ENCODE measurements at regions not wholly inside any gene's neighbourhood (a gene's known extent, or its start where the extent isn't known, plus 50 kb on each side); places are given as distances from the start of the nearest gene placed in this dataset.

DNA sequence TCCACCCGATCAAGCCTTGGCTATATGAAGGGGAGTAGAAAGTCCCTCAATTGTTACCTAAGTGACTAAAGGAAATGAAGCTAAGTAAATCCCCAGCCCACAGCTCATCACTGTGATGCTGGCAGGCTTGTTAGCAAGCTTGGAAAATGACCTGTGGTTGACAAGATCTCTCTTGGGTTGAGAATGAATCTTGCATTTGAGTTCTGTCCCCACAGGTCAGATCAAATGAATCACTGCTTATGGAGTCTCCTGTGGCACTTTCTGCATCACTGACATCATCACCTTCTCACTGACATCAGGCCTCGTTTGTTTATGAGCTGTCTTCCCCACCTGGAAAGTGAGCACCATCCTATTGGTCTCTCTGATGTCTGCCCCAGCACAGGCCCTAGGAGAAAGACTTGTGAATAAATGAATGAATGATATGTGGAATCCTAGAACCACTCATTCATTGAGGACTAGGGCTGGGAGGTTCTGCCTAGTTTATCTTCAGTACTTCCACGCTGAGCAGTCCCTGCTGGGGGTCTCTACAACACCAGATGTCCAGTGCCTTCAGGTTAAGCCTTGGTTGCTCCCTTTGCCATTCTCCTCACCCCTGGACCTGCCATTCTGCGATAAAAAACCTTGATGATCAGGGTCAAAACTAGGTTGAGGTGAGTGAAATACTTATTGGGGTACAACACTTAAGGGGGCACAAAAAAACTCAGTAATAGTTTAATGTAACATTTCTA is 318.4 kb upstream of the MOCS1 start:
- TF ChIP-seq, protein P1, sequence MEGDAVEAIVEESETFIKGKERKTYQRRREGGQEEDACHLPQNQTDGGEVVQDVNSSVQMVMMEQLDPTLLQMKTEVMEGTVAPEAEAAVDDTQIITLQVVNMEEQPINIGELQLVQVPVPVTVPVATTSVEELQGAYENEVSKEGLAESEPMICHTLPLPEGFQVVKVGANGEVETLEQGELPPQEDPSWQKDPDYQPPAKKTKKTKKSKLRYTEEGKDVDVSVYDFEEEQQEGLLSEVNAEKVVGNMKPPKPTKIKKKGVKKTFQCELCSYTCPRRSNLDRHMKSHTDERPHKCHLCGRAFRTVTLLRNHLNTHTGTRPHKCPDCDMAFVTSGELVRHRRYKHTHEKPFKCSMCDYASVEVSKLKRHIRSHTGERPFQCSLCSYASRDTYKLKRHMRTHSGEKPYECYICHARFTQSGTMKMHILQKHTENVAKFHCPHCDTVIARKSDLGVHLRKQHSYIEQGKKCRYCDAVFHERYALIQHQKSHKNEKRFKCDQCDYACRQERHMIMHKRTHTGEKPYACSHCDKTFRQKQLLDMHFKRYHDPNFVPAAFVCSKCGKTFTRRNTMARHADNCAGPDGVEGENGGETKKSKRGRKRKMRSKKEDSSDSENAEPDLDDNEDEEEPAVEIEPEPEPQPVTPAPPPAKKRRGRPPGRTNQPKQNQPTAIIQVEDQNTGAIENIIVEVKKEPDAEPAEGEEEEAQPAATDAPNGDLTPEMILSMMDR (IDR thresholded peaks at IDR 0.05; ENCODE audit: poor library complexity): no peak
- TF ChIP-seq EZH2 (IDR thresholded peaks at IDR 0.05; ENCODE audit: borderline replicate concordance): no peak
- TF ChIP-seq EZH2phosphoT487 (IDR thresholded peaks at IDR 0.05; ENCODE audit: low read depth, severe bottlenecking, unreplicated experiment): no peak
- WGBS (ENCODE audit: low lambda C conversion rate, missing lambda C conversion rate): 81% methylated on average over 4 of the region's 4 CpGs

DNA sequence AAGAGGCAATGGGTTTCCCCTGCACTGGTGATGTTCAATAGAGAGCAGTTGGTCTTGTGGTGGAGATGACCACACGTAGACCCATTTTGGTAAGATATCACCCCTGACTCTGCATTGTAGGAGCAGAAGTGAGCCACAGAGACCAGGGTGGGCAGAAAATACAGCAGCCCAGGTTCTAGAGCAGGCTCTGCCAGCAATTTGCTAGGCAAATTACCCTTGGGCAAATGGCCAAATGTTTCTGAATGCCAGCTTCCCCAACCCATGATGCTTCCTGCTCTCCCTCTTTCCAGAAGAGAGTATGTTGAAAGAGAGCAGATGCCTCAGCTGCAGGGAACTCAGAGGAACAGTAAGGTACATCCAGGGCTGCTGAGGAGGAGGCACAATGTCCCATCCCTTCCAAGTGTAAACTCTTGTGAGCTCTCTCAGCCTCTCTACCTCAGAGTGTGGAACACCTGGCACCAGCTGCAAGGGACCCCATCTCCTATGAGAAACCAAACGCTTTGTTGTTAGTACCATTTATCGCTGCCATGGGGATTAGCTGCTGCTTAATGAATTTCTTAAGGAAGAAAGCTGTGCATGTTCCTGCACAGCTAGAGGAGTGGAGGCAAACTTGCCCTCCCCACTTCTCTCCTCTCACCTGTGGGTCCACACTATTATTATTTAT is 317.5 kb upstream of the MOCS1 start:
- WGBS (ENCODE audit: low lambda C conversion rate, missing lambda C conversion rate): 93% methylated on average over 3 of the region's 3 CpGs
- no peak for DNase-seq (ENCODE audit: low spot score)

More for the DNA sequence above, 318.4 kb upstream of the MOCS1 start:
- no peaks in the 10 kb centered on the region for H4K20me1 ChIP-seq (ENCODE audit: insufficient read depth, poor library complexity, severe bottlenecking)
- no peak overlapping the region for H3K4me3 ChIP-seq
- peaks cover 11% of the 10 kb centered on the region for H3K27me3 ChIP-seq
- H3K36me3 ChIP-seq (replicated peaks; ENCODE audit: insufficient read depth, low read depth): no peaks in the 10 kb centered on the region
- no peak for DNase-seq (ENCODE audit: low spot score)
- H2AFZ ChIP-seq: no peak overlapping the region
- no peaks in the 10 kb centered on the region for H3K79me2 ChIP-seq
- H3K4me2 ChIP-seq: no peak overlapping the region
- no peaks in the 10 kb centered on the region for H3K9me3 ChIP-seq (ENCODE audit: low read depth)
- H3K4me1 ChIP-seq (ENCODE audit: insufficient read depth): no peaks in the 10 kb centered on the region
- H3K27ac ChIP-seq: no peak overlapping the region
- H3K9me2 ChIP-seq (replicated peaks; ENCODE audit: insufficient read depth): no peaks in the 10 kb centered on the region

DNA sequence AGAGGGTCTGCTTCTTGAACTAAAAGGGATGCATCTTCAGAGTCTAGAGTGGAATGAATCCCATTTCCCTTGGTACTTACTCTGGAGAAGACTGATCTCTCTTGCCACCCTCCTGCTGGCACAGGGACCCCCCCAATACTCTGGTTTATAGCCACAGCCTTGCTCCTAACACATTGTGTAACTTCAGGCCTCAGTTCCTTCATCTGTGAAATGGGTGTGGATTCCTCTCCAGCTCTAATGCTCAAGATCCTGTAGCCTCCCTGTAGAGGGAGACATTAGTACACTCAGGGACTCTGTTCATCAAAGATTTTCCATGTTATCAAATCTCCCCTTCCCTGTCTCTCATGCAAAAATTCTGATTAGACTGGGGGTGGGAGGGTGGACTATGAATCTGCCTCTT is 315.7 kb upstream of the MOCS1 start:
- H4K20me1 ChIP-seq (ENCODE audit: insufficient read depth, poor library complexity, severe bottlenecking): no peaks in the 10 kb centered on the region
- DNase-seq (ENCODE audit: low spot score): no peak
- H3K79me2 ChIP-seq: no peaks in the 10 kb centered on the region
- no peak overlapping the region for H3K27ac ChIP-seq
- peaks cover 5% of the 10 kb centered on the region for H3K27me3 ChIP-seq
- H3K4me3 ChIP-seq: no peak overlapping the region
- TF ChIP-seq, protein P1 (IDR thresholded peaks at IDR 0.05; ENCODE audit: poor library complexity): no peak
- TF ChIP-seq EZH2phosphoT487 (IDR thresholded peaks at IDR 0.05; ENCODE audit: low read depth, severe bottlenecking, unreplicated experiment) (no peak), EZH2 (IDR thresholded peaks at IDR 0.05; ENCODE audit: borderline replicate concordance) (no peak)
- no peaks in the 10 kb centered on the region for H3K9me3 ChIP-seq (ENCODE audit: low read depth)
- H3K36me3 ChIP-seq (replicated peaks; ENCODE audit: insufficient read depth, low read depth): no peaks in the 10 kb centered on the region
- H3K4me1 ChIP-seq (ENCODE audit: insufficient read depth): no peaks in the 10 kb centered on the region
- no peaks in the 10 kb centered on the region for H3K9me2 ChIP-seq (replicated peaks; ENCODE audit: insufficient read depth)
- H3K4me2 ChIP-seq: no peak overlapping the region
- no peak overlapping the region for H2AFZ ChIP-seq

More for the DNA sequence above, 317.5 kb upstream of the MOCS1 start:
- no peak overlapping the region for H3K27ac ChIP-seq
- H3K9me2 ChIP-seq (replicated peaks; ENCODE audit: insufficient read depth): no peaks in the 10 kb centered on the region
- H3K9me3 ChIP-seq (ENCODE audit: low read depth): no peaks in the 10 kb centered on the region
- no peaks in the 10 kb centered on the region for H4K20me1 ChIP-seq (ENCODE audit: insufficient read depth, poor library complexity, severe bottlenecking)
- H3K79me2 ChIP-seq: no peaks in the 10 kb centered on the region
- peaks cover 11% of the 10 kb centered on the region for H3K27me3 ChIP-seq
- H3K36me3 ChIP-seq (replicated peaks; ENCODE audit: insufficient read depth, low read depth): no peaks in the 10 kb centered on the region
- TF ChIP-seq EZH2 (IDR thresholded peaks at IDR 0.05; ENCODE audit: borderline replicate concordance) (no peak), EZH2phosphoT487 (IDR thresholded peaks at IDR 0.05; ENCODE audit: low read depth, severe bottlenecking, unreplicated experiment) (no peak)
- TF ChIP-seq, protein P1 (IDR thresholded peaks at IDR 0.05; ENCODE audit: poor library complexity): no peak
- H3K4me2 ChIP-seq: no peak overlapping the region
- no peak overlapping the region for H3K4me3 ChIP-seq
- H3K4me1 ChIP-seq (ENCODE audit: insufficient read depth): no peaks in the 10 kb centered on the region
- no peak overlapping the region for H2AFZ ChIP-seq
